Uterus (tissue), 3 donors: ENCODE measurements at regions not wholly inside any gene's neighbourhood (a gene's known extent, or its start where the extent isn't known, plus 50 kb on each side); places are given as distances from the start of the nearest gene placed in this dataset.

ENCODE experiments used
- DNase-seq, 2 donors: peaks; one replicate each; pipeline ENCODE4 v3.0.0-alpha.2; 2019 to 2020
- H3K27ac ChIP-seq, 2 donors: fragments of 200-600 bp; sonication (generic); 1 replicate in 1 of 2; 2 replicates in 1 of 2; pipeline ENCODE4 v1.5.1; 2016 to 2018
- H3K27me3 ChIP-seq, 2 donors: fragments of 200-600 bp; sonication (generic); one replicate each; pipeline ENCODE4 v1.5.1; 2018 to 2019; ENCODE audit warnings: control low read depth in 1 of 2
- H3K36me3 ChIP-seq, 2 donors: fragments of 200-600 bp; sonication (generic); one replicate each; pipeline ENCODE4 v1.5.1; 2019; ENCODE audit warnings: control low read depth in 1 of 2
- H3K4me1 ChIP-seq, 2 donors: fragments of 200-600 bp; sonication (generic); one replicate each; pipeline ENCODE4 v1.5.1; 2018 to 2019; ENCODE audit warnings: control low read depth in 1 of 2
- H3K4me3 ChIP-seq, 2 donors: fragments of 200-600 bp; sonication (generic); 1 replicate in 1 of 2; 2 replicates in 1 of 2; pipeline ENCODE4 v1.5.1; 2018 to 2019; ENCODE audit warnings: mild to moderate bottlenecking in 1 of 2
- H3K9me3 ChIP-seq, 2 donors: fragments of 200-600 bp; sonication (generic); one replicate each; pipeline ENCODE4 v1.5.1; 2019; ENCODE audit warnings: control low read depth in 1 of 2
- POLR2A ChIP-seq, 2 donors: fragments of 450-650 bp; IDR thresholded peaks; one replicate each; pipeline ENCODE4 v1.6.1; 2016; ENCODE audit warnings: antibody characterized with exemption in 2 of 2, mild to moderate bottlenecking in 1 of 2, moderate library complexity in 1 of 2
- intact Hi-C: fragments of 100-400 bp; cut with DNase I; formaldehyde crosslinking; loops from one replicate; pipeline ENCODE4 v1.15.1; 2023; ENCODE audit warnings: low total_unique reads
- TF ChIP-seq, protein P1 (sequence below), 4 experiments: fragments of 200-600 bp in 2 of 4; fragments of 450-650 bp in 2 of 4; sonication (generic) in 2 of 4; IDR thresholded peaks; one replicate each; pipeline ENCODE4 v1.5.1; 2016 to 2019; ENCODE audit warnings: antibody characterized with exemption in 4 of 4, mild to moderate bottlenecking in 2 of 4, moderate library complexity in 1 of 4
- donor health status: DM: yes; HTN: yes; CAD: no.

GRCh38 chr18:22767653-22768052, 165.5 kb upstream of the RBBP8 start:
- peaks cover 0 to 3% of the 10 kb centered on the region in 2 donors for H3K4me1 ChIP-seq
- TF ChIP-seq, protein P1, sequence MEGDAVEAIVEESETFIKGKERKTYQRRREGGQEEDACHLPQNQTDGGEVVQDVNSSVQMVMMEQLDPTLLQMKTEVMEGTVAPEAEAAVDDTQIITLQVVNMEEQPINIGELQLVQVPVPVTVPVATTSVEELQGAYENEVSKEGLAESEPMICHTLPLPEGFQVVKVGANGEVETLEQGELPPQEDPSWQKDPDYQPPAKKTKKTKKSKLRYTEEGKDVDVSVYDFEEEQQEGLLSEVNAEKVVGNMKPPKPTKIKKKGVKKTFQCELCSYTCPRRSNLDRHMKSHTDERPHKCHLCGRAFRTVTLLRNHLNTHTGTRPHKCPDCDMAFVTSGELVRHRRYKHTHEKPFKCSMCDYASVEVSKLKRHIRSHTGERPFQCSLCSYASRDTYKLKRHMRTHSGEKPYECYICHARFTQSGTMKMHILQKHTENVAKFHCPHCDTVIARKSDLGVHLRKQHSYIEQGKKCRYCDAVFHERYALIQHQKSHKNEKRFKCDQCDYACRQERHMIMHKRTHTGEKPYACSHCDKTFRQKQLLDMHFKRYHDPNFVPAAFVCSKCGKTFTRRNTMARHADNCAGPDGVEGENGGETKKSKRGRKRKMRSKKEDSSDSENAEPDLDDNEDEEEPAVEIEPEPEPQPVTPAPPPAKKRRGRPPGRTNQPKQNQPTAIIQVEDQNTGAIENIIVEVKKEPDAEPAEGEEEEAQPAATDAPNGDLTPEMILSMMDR (IDR thresholded peaks at IDR 0.05), result no peak
- no peak for TF ChIP-seq POLR2A (IDR thresholded peaks at IDR 0.05)
- H3K4me3 ChIP-seq, result no peak overlapping the region
- intact Hi-C loops, result no loop called here
- H3K36me3 ChIP-seq, result no peaks in the 10 kb centered on the region
- no peaks in the 10 kb centered on the region for H3K9me3 ChIP-seq
- no peaks in the 10 kb centered on the region for H3K27me3 ChIP-seq
- no peak overlapping the region for H3K27ac ChIP-seq
- no peak for DNase-seq

DNA sequence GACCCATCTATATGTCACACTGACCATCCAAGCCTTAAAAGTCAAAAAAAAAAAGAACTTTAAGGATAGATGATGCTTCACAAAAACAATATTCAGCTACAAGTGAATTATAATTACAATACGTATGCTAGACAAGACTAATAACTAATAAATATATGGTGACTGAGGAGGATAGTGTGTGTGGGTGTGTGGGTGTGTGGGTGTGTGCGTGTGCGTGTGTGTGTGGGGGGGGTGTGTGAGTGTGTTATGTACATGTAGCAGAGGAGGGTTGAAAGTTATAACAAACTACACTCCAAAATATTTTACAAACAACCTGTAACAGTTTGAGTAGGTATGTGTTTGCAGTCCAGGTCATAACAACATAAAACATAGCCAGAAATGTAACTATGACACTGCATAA, 159.2 kb upstream of the RBBP8 start:
- intact Hi-C loops, result no loop called here

DNA sequence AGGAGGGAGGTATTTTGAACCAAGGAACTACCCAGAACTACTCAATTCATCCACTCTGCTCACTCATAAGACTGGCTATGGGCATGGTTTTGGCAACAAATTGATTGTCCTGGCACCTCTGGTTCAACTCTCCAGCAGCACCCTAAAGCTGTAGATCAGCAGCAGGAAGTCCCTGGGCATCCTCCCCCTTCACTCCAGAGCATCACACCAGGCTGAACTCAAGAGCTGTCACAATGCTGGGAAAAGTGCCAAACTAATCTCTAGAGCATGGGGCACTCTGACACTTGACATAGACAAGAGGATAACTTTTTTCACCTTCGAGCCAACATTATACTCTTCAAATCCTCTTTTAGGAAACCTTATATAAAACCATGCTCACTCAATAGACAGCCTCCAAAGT, 154.1 kb upstream of the RBBP8 start:
- H3K4me3 ChIP-seq, result no peak overlapping the region
- H3K27ac ChIP-seq, result no peak overlapping the region
- no peaks in the 10 kb centered on the region for H3K27me3 ChIP-seq
- no peak for TF ChIP-seq POLR2A (IDR thresholded peaks at IDR 0.05)
- TF ChIP-seq, protein P1 (IDR thresholded peaks at IDR 0.05), result no peak
- H3K4me1 ChIP-seq, result peaks cover 0 to 4% of the 10 kb centered on the region in 2 donors
- H3K9me3 ChIP-seq, result no peaks in the 10 kb centered on the region
- no peaks in the 10 kb centered on the region for H3K36me3 ChIP-seq
- DNase-seq, result no peak
- intact Hi-C loops, result no loop called here

More for the DNA sequence above, 159.2 kb upstream of the RBBP8 start:
- H3K36me3 ChIP-seq, result no peaks in the 10 kb centered on the region
- peaks cover 0 to 4% of the 10 kb centered on the region in 2 donors for H3K4me1 ChIP-seq
- no peak for DNase-seq
- no peak for TF ChIP-seq POLR2A (IDR thresholded peaks at IDR 0.05)
- TF ChIP-seq, protein P1 (IDR thresholded peaks at IDR 0.05), result no peak
- H3K27ac ChIP-seq, result peak overlapping the region; percentile 51 to 66
- no peaks in the 10 kb centered on the region for H3K9me3 ChIP-seq
- H3K27me3 ChIP-seq, result no peaks in the 10 kb centered on the region
- no peak overlapping the region for H3K4me3 ChIP-seq

- no peak overlapping the region for H3K4me3 ChIP-seq
- intact Hi-C loops, result no loop called here
- TF ChIP-seq, protein P1 (IDR thresholded peaks at IDR 0.05), result no peak
- TF ChIP-seq POLR2A (IDR thresholded peaks at IDR 0.05), result no peak
- H3K36me3 ChIP-seq, result no peaks in the 10 kb centered on the region
- H3K9me3 ChIP-seq, result no peaks in the 10 kb centered on the region
- no peak for DNase-seq
- no peaks in the 10 kb centered on the region for H3K4me1 ChIP-seq
- H3K27me3 ChIP-seq, result no peaks in the 10 kb centered on the region
- no peak overlapping the region for H3K27ac ChIP-seq
These were observed 149.9 kb upstream of the RBBP8 start for GRCh38 chr18:22783245-22783644.

- no peak for TF ChIP-seq POLR2A (IDR thresholded peaks at IDR 0.05)
- TF ChIP-seq, protein P1 (IDR thresholded peaks at IDR 0.05), result no peak
- Histone ChIP-seq H3K36me3 (no peaks in the 10 kb centered on the region), H3K9me3 (no peaks in the 10 kb centered on the region), H3K27me3 (no peaks in the 10 kb centered on the region), H3K4me3 (no peak overlapping the region), H3K4me1 (no peaks in the 10 kb centered on the region), H3K27ac (no peak overlapping the region)
- intact Hi-C loops, result no loop called here
- no peak for DNase-seq
These were observed 149.5 kb upstream of the RBBP8 start for GRCh38 chr18:22783662-22784076.
